ENCODE measurements at regions not wholly inside any gene's neighbourhood (a gene's known extent, or its start where the extent isn't known, plus 50 kb on each side); places are given as distances from the start of the nearest gene placed in this dataset.

DNA sequence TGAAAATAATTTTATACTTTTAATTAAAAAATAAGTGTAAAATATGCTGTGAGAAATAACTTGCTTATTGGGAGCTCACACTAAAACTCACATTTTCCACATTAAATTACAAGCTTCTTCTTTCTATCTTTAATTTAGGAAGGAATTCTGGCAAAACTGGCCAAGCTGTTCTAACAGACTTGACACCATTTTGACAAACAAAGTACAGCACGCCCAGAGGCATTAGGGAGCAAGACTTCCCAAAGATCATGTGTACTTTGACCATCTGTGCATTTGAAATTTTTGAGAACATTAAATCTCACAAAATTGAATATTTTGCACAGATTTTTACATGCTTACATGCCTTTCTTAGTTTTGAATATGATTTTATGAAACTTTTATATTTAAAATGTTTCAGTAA, 1288.4 kb upstream of the CADM2 start:
- TF ChIP-seq, protein P1, sequence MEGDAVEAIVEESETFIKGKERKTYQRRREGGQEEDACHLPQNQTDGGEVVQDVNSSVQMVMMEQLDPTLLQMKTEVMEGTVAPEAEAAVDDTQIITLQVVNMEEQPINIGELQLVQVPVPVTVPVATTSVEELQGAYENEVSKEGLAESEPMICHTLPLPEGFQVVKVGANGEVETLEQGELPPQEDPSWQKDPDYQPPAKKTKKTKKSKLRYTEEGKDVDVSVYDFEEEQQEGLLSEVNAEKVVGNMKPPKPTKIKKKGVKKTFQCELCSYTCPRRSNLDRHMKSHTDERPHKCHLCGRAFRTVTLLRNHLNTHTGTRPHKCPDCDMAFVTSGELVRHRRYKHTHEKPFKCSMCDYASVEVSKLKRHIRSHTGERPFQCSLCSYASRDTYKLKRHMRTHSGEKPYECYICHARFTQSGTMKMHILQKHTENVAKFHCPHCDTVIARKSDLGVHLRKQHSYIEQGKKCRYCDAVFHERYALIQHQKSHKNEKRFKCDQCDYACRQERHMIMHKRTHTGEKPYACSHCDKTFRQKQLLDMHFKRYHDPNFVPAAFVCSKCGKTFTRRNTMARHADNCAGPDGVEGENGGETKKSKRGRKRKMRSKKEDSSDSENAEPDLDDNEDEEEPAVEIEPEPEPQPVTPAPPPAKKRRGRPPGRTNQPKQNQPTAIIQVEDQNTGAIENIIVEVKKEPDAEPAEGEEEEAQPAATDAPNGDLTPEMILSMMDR (IDR thresholded peaks at IDR 0.05; ENCODE audit: low read depth, low read length, missing control alignments): no peak

DNA sequence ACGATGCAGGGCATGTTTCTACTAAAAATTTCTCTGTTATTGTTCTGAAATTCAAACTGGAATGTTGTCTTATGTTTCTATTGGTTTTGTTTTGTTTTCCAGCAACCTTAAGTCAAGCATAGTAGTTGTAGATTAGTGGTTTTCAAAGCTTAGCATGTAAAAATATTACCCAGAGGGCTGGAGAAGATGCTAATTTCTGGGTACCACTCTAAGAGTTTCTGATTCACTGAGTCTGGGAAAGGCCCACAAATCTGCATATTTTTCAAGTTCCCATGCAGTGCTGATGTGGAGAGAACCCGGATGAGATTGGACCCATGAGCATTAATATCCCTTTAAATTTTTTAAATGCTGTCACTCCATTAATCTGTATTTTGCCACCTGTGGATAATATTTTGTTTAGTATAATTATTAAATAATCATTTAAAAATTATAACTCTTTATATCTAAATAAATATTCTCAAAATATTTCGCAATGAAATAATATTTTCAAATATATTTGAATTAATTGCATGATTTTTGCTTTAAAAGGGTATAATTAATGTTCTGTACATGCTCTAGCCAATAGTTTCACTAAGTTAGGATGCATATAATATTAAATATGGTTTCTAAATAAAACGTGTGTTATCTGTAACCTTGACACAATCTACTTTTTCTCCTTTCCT, 1274.7 kb upstream of the CADM2 start:
- TF ChIP-seq, protein P1 (IDR thresholded peaks at IDR 0.05; ENCODE audit: low read depth, low read length, missing control alignments): no peak
- no peak overlapping the region for H3K4me3 ChIP-seq (ENCODE audit: low read depth, low read length)
- no peak for DNase-seq (ENCODE audit: low read depth)

More for the DNA sequence above, 1288.4 kb upstream of the CADM2 start:
- no peak for DNase-seq (ENCODE audit: low read depth)
- no peak overlapping the region for H3K4me3 ChIP-seq (ENCODE audit: low read depth, low read length)

DNA sequence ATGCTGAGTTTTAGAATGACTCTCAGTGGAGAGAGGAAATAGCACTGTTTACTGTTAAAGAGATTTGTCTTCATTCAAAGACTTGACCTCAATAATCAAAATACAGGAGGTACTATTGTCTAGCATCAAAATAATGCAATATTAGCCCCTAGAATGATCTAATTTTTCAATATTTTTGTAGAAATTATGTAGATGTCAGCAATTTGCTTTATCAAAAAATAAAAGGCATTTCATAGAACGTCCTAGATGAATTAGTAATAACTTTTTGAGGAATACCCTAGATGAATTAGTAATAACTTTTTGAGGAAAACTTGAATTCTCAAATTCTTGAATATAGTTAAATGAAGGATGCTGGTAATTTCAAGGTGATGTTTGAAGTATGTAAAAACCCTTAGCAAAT, 1252.1 kb upstream of the CADM2 start:
- no peak for DNase-seq (ENCODE audit: low read depth)
- TF ChIP-seq, protein P1 (IDR thresholded peaks at IDR 0.05; ENCODE audit: low read depth, low read length, missing control alignments): no peak
- H3K4me3 ChIP-seq (ENCODE audit: low read depth, low read length): no peak overlapping the region

- TF ChIP-seq, protein P1 (IDR thresholded peaks at IDR 0.05; ENCODE audit: low read depth, low read length, missing control alignments): no peak
- no peak overlapping the region for H3K4me3 ChIP-seq (ENCODE audit: low read depth, low read length)
- DNase-seq (ENCODE audit: low read depth): no peak
Observed at GRCh38 chr3:83715307-83715706, 1243.5 kb upstream of the CADM2 start.

GRCh38 chr3:83729576-83729975, 1229.2 kb upstream of the CADM2 start:
- TF ChIP-seq, protein P1 (IDR thresholded peaks at IDR 0.05; ENCODE audit: low read depth, low read length, missing control alignments): no peak
- no peak overlapping the region for H3K4me3 ChIP-seq (ENCODE audit: low read depth, low read length)
- no peak for DNase-seq (ENCODE audit: low read depth)

GRCh38 chr3:83734656-83735055, 1224.1 kb upstream of the CADM2 start:
- TF ChIP-seq, protein P1 (IDR thresholded peaks at IDR 0.05; ENCODE audit: low read depth, low read length, missing control alignments): no peak
- DNase-seq (ENCODE audit: low read depth): no peak
- H3K4me3 ChIP-seq (ENCODE audit: low read depth, low read length): no peak overlapping the region

- no peak overlapping the region for H3K4me3 ChIP-seq (ENCODE audit: low read depth, low read length)
- DNase-seq (ENCODE audit: low read depth): no peak
- TF ChIP-seq, protein P1 (IDR thresholded peaks at IDR 0.05; ENCODE audit: low read depth, low read length, missing control alignments): no peak
Observed at GRCh38 chr3:83738202-83738601, 1220.6 kb upstream of the CADM2 start.

Measured in GM12864 (cell line).